Mucosa of stomach (tissue), 1 donor: ENCODE measurements at regions not wholly inside any gene's neighbourhood (a gene's known extent, or its start where the extent isn't known, plus 50 kb on each side); places are given as distances from the start of the nearest gene placed in this dataset.

Experiments used
- H3K27me3 ChIP-seq: one replicate; pipeline ENCODE4 v1.7.0; 2013; ENCODE audit warnings: mild to moderate bottlenecking, low read length; ENCODE audit not compliant: control insufficient read depth, insufficient read depth
- H3K36me3 ChIP-seq: one replicate; pipeline ENCODE4 v1.7.0; 2013; ENCODE audit warnings: low read length; ENCODE audit not compliant: control insufficient read depth, insufficient read depth
- H3K4me1 ChIP-seq: one replicate; pipeline ENCODE4 v1.7.0; 2013; ENCODE audit warnings: mild to moderate bottlenecking, low read length; ENCODE audit not compliant: control insufficient read depth, insufficient read depth
- H3K4me3 ChIP-seq: one replicate; pipeline ENCODE4 v1.7.0; 2013; ENCODE audit warnings: low read length
- H3K9ac ChIP-seq: one replicate; pipeline ENCODE4 v1.7.0; 2013; ENCODE audit warnings: mild to moderate bottlenecking, low read length, moderate library complexity
- H3K9me3 ChIP-seq: one replicate; pipeline ENCODE4 v1.7.0; 2013; ENCODE audit warnings: mild to moderate bottlenecking, low read length, moderate library complexity; ENCODE audit not compliant: control insufficient read depth
- donor health status: Pancreatic carcinoma.

- Histone ChIP-seq H3K4me3 (no peak overlapping the region), H3K4me1 (no peaks in the 10 kb centered on the region), H3K9ac (no peak overlapping the region), H3K36me3 (no peaks in the 10 kb centered on the region), H3K27me3 (no peaks in the 10 kb centered on the region), H3K9me3 (no peaks in the 10 kb centered on the region)
These were observed 406.6 kb upstream of the MEF2C start for GRCh38 chr5:89289604-89290003.

- Histone ChIP-seq H3K9ac (no peak overlapping the region), H3K36me3 (no peaks in the 10 kb centered on the region), H3K4me1 (no peaks in the 10 kb centered on the region), H3K4me3 (no peak overlapping the region), H3K9me3 (no peaks in the 10 kb centered on the region), H3K27me3 (no peaks in the 10 kb centered on the region)
These were observed 405.0 kb upstream of the MEF2C start for GRCh38 chr5:89287964-89288363.

GRCh38 chr5:89286320-89286719 is 403.3 kb upstream of the MEF2C start:
- no peaks in the 10 kb centered on the region for H3K9me3 ChIP-seq
- H3K4me1 ChIP-seq, result no peaks in the 10 kb centered on the region
- no peaks in the 10 kb centered on the region for H3K27me3 ChIP-seq
- H3K9ac ChIP-seq, result no peak overlapping the region
- no peak overlapping the region for H3K4me3 ChIP-seq
- no peaks in the 10 kb centered on the region for H3K36me3 ChIP-seq

DNA sequence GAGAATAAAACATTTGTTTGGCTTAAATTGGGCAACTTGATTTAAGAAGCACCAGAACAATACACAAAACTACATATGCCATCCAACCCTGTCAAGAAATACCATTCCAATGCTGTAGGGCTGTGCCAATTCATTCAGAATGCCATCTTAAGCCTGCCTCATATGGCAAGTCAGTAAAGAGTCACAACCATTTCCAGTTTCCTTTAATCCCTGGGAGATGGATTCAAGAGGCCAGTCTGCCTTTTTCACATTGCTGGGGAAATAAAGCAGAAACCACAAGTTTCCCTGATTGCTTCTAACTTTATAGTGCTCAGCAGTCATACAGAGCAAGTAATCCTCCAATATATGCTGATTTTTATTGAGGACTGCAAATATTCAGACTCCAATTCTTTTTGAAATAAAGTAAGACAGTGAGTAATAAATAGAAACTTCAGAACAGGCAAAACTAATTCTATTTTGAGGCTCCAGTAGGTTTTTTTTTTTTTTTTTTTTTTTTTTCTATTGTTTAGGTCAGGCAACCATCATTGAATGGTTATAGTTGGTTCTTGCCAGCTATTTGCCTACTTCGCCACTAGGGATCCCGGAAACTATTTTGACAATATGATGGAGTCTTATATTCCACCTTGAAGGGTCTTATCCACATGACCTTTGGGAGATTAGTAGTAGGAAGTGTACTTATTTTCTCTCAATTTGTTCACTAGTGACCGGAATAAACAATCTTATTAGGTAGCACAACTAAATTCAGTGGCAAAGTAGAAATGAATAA is 400.9 kb upstream of the MEF2C start:
- H3K4me3 ChIP-seq, result no peak overlapping the region
- no peaks in the 10 kb centered on the region for H3K9me3 ChIP-seq
- no peaks in the 10 kb centered on the region for H3K27me3 ChIP-seq
- H3K9ac ChIP-seq, result no peak overlapping the region
- no peaks in the 10 kb centered on the region for H3K36me3 ChIP-seq
- no peaks in the 10 kb centered on the region for H3K4me1 ChIP-seq

DNA sequence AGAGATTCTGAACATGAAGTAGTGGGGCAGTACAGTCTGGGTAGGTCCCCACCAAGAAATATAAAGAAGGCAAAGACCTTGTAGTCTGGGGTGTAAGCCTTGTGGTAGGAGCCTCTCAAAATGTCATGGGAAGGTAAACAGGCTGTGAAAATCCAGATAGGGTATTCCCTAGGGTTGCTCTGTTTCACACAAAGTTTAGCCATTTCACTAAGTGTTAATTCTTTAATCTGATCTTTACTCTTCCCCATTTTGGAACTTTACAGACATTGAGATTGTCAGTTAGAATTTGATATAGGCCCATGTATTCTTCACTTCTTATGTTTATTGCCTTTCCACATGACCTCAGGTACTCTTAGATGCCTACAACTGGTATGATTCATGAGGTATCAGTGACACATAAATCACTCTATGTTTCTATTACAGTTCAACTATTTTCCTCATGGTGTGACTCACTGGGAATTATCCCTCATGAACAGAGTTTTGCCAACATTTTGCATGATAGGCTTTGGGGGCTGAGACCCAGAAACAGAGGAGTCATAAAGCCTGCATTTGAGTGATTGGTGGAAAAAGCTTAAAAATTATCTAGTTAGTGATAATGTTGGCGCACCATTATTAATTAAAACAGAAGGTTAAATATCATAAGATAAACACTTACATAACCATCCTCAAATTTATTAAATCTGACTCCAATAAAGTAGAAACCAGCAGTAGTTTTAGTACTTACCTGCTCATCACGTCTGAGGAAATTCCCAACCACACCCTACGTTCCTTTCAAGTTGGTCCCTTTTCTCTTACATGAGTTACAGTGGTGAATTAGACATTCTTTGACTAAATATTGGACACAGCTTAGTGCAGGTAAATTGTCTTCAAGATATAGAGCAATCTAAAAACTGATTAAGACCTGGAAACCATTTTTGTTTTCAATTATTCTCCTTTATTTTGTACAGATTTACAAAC is 399.8 kb upstream of the MEF2C start:
- Histone ChIP-seq H3K27me3 (no peaks in the 10 kb centered on the region), H3K36me3 (no peaks in the 10 kb centered on the region), H3K4me1 (no peaks in the 10 kb centered on the region), H3K4me3 (no peak overlapping the region), H3K9ac (no peak overlapping the region), H3K9me3 (no peaks in the 10 kb centered on the region)

DNA sequence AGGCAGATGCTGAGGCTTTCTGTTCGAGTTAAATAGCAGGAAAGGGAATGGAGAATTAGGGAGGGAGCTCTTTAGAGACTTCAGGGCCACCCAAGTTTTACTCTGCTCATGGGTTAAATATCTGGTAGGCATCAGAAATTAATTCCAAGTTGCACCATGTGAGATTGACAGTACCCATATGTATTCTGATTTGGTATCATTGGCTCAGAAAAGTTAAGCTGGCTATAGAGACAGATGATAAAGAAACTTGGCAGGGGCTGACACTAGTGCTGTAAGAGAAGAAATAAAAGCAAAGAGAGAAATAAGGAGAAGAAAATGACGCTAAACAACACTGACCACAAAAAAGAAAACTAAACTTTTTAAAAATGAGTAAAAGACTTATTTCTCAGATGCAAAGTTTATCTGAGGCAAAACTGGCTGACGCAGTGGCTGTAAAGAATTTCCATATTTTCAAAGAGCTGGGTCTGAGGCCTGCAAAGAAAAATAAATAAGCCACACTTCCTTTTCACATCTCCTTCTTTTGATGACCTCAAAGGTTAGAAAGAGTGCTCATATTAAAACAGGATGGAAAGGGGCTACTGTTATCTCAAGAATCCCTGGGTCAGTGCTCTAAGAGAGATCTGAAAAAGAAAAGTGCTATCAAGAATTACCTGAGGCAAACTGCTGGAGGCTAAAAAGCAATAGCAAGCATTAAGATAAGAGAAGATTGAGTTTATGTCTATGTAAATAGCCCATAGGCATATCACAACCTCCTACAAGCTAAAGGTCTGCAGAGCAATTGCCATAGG is 399.0 kb upstream of the MEF2C start:
- no peaks in the 10 kb centered on the region for H3K27me3 ChIP-seq
- H3K4me3 ChIP-seq, result no peak overlapping the region
- H3K36me3 ChIP-seq, result no peaks in the 10 kb centered on the region
- H3K4me1 ChIP-seq, result no peaks in the 10 kb centered on the region
- no peak overlapping the region for H3K9ac ChIP-seq
- no peaks in the 10 kb centered on the region for H3K9me3 ChIP-seq

- no peaks in the 10 kb centered on the region for H3K9me3 ChIP-seq
- no peaks in the 10 kb centered on the region for H3K36me3 ChIP-seq
- no peaks in the 10 kb centered on the region for H3K27me3 ChIP-seq
- H3K9ac ChIP-seq, result no peak overlapping the region
- no peak overlapping the region for H3K4me3 ChIP-seq
- H3K4me1 ChIP-seq, result no peaks in the 10 kb centered on the region
These were observed 398.2 kb upstream of the MEF2C start for GRCh38 chr5:89281211-89281610.

DNA sequence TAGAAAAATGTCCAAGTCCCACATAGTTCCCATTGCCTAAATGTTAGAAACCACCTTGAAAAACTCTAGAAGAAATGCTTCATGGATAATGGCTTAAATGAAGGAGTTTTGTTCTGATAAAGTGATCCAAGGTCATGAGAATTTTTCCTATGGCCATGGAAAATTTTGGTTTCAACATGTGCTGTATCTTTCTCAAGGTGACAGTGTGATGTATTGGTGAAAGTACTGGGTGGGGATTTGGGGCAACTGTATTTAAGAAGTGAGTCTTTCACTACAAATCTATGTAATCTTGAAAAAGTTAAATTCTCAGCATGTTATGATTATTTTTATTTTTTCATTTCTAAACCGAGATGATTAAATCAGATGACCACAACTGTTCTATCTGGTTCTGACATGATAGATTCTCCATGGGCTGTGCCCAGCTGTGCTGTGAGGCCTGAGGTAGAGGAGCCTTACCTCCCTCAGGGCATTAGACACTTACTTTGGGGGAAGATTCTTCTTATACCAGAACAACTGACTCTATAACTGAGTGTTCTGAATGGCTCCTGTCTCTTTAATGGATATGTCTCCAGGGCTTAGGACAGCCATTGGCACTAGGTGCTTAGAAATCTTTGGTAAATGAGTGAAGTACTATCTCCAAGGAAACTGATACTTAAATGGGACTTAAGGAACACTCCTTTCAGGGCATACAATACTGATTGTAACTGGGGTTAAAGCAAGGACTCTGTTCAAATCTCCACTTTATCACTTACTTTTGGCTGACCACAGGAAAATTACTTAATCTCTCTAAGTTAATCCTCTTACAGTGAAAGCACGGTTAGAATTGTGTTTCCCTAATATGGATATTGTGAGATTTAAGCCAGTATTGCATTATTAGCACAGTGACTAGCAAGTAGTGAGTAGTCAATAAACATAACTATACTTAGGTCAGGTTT is 397.4 kb upstream of the MEF2C start:
- Histone ChIP-seq H3K9me3 (no peaks in the 10 kb centered on the region), H3K36me3 (no peaks in the 10 kb centered on the region), H3K27me3 (no peaks in the 10 kb centered on the region), H3K4me3 (no peak overlapping the region), H3K4me1 (no peaks in the 10 kb centered on the region), H3K9ac (no peak overlapping the region)

GRCh38 chr5:89279391-89280036 is 396.5 kb upstream of the MEF2C start:
- Histone ChIP-seq H3K9me3 (no peaks in the 10 kb centered on the region), H3K4me1 (no peaks in the 10 kb centered on the region), H3K36me3 (no peaks in the 10 kb centered on the region), H3K27me3 (no peaks in the 10 kb centered on the region), H3K4me3 (no peak overlapping the region), H3K9ac (no peak overlapping the region)

- Histone ChIP-seq H3K4me3 (no peak overlapping the region), H3K9ac (no peak overlapping the region), H3K9me3 (no peaks in the 10 kb centered on the region), H3K36me3 (no peaks in the 10 kb centered on the region), H3K4me1 (no peaks in the 10 kb centered on the region), H3K27me3 (no peaks in the 10 kb centered on the region)
These were observed 394.8 kb upstream of the MEF2C start for GRCh38 chr5:89277816-89278215.
